ENCODE measurements at regions not wholly inside any gene's neighbourhood (a gene's known extent, or its start where the extent isn't known, plus 50 kb on each side); places are given as distances from the start of the nearest gene placed in this dataset.

DNA sequence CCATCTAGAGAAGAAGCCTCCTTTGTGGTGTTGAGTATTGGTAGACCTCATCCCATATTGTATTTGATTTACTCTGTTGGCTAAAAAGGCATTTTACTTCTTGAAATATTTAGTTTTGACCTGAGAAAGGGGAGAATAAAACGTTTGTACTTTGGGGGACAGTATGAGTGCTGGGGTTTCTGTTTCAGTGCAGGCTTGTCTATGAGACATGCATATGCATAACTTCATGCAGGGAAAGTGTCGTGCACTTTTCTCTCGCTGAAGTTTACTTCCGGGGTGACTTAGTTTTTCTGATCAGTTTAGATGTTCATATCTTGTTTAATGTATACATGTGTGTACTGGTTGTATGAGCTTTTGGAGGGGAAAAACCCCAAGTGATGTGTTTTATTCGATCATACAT lies 59.5 kb downstream of the UTRN start:
- no peak for ATAC-seq
- no peaks in the 10 kb centered on the region for H3K27me3 ChIP-seq
- no peak overlapping the region for H3K4me3 ChIP-seq
- TF ChIP-seq CTCF (IDR thresholded peaks at IDR 0.05), result no peak
- TF ChIP-seq POLR2A (IDR thresholded peaks at IDR 0.05), result no peak
- no peak for TF ChIP-seq EP300 (IDR thresholded peaks at IDR 0.05)
- TF ChIP-seq POLR2AphosphoS5 (IDR thresholded peaks at IDR 0.05), result no peak
- 67 to 93% methylated on average over 3 to 5 of the region's 5 CpGs for WGBS, 2 donors (ENCODE audit: low coverage in 1 of 2)
- H3K27ac ChIP-seq, result peak overlapping the region in 3 of 4 donors; percentile 16 to 54 (median 29)
- peaks cover 0 to 72% (median 16%) of the 10 kb centered on the region in 3 donors for H3K4me1 ChIP-seq
- peaks cover 0 to 4% of the 10 kb centered on the region in 2 donors for H3K36me3 ChIP-seq
- H3K9me3 ChIP-seq, result no peaks in the 10 kb centered on the region

DNA sequence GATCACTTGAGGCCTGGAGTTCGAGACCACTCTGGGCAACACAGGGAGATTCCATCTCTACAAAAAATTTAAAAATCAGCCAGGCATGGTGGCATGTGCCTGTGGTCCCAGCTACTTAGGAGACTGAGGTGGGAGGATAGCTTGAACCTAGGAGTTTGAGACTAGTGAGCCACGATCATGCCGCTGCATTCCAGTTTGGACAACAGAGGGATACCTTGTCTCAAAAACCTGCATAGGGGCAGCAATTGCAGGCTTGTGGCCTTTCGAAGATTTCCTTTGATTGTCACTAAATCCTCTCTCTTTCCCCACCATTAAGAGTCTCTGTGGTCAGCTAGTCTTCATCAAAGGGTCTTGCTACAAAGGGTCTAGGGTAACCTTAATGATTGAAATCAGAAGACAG lies 60.3 kb downstream of the UTRN start:
- no peak for TF ChIP-seq POLR2AphosphoS5 (IDR thresholded peaks at IDR 0.05)
- no peak for TF ChIP-seq POLR2A (IDR thresholded peaks at IDR 0.05)
- no peak for TF ChIP-seq EP300 (IDR thresholded peaks at IDR 0.05)
- no peak for TF ChIP-seq CTCF (IDR thresholded peaks at IDR 0.05)
- WGBS, 2 donors (ENCODE audit: low coverage in 1 of 2), result 100% methylated on average over 3 of the region's 4 CpGs; no CpG with 5 or more reads in 1 of the 2 donors
- Histone ChIP-seq H3K4me1 (peaks cover 0 to 72% (median 12%) of the 10 kb centered on the region in 3 donors), H3K9me3 (no peaks in the 10 kb centered on the region), H3K4me3 (no peak overlapping the region), H3K36me3 (peaks cover 0 to 4% of the 10 kb centered on the region in 2 donors), H3K27ac (no peak overlapping the region), H3K27me3 (no peaks in the 10 kb centered on the region)
- ATAC-seq, result no peak

GRCh38 chr6:144346719-144347447 lies 61.7 kb downstream of the UTRN start:
- Histone ChIP-seq H3K27ac (peak overlapping the region in 2 of 4 donors; percentile 20 to 50), H3K27me3 (no peaks in the 10 kb centered on the region), H3K36me3 (peaks cover 0 to 4% of the 10 kb centered on the region in 2 donors), H3K9me3 (no peaks in the 10 kb centered on the region), H3K4me1 (peaks cover 0 to 73% (median 12%) of the 10 kb centered on the region in 3 donors), H3K4me3 (no peak overlapping the region)
- ATAC-seq, result no peak
- WGBS, 2 donors (ENCODE audit: low coverage in 1 of 2), result 77 to 91% methylated on average over 6 to 9 of the region's 11 CpGs
- no peak for TF ChIP-seq POLR2A (IDR thresholded peaks at IDR 0.05)
- TF ChIP-seq POLR2AphosphoS5 (IDR thresholded peaks at IDR 0.05), result no peak
- TF ChIP-seq EP300 (IDR thresholded peaks at IDR 0.05), result no peak
- TF ChIP-seq CTCF (IDR thresholded peaks at IDR 0.05), result no peak

DNA sequence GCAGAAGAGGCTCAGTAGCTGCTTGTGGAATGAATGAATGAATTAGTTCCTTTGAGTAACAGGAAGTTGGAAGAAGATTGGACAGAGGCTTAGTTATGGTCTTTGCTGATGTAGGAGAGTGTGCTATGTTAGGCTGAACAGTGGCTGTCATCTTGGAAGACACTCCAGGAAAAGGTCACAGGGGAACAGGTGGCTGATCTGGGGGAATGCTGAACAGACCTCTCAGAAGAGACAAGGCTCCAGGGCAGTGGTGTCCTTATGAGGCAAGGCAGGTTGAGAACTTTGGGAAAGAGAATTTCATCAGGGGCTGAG lies 62.3 kb downstream of the UTRN start:
- Histone ChIP-seq H3K27ac (peak overlapping the region in 2 of 4 donors; percentile 20 to 50), H3K9me3 (no peaks in the 10 kb centered on the region), H3K36me3 (peaks cover 0 to 4% of the 10 kb centered on the region in 2 donors), H3K27me3 (no peaks in the 10 kb centered on the region), H3K4me1 (peaks cover 0 to 75% (median 13%) of the 10 kb centered on the region in 3 donors), H3K4me3 (no peak overlapping the region)
- TF ChIP-seq POLR2AphosphoS5 (IDR thresholded peaks at IDR 0.05) (no peak), CTCF (IDR thresholded peaks at IDR 0.05) (no peak), EP300 (IDR thresholded peaks at IDR 0.05) (no peak), POLR2A (IDR thresholded peaks at IDR 0.05) (no peak)
- no peak for ATAC-seq

GRCh38 chr6:144347933-144348332 lies 62.8 kb downstream of the UTRN start:
- WGBS, 2 donors (ENCODE audit: low coverage in 1 of 2), result 95% methylated on average over 2 of the region's 5 CpGs; no CpG with 5 or more reads in 1 of the 2 donors
- Histone ChIP-seq H3K27me3 (no peaks in the 10 kb centered on the region), H3K4me1 (peaks cover 0 to 81% (median 16%) of the 10 kb centered on the region in 3 donors), H3K27ac (no peak overlapping the region), H3K36me3 (peaks cover 0 to 4% of the 10 kb centered on the region in 2 donors), H3K4me3 (no peak overlapping the region), H3K9me3 (no peaks in the 10 kb centered on the region)
- ATAC-seq, result no peak
- TF ChIP-seq EP300 (IDR thresholded peaks at IDR 0.05), result no peak
- TF ChIP-seq POLR2AphosphoS5 (IDR thresholded peaks at IDR 0.05), result no peak

Data from gastroesophageal sphincter (tissue), 4 donors.